GM23338 (cell line): ENCODE measurements at regions not wholly inside any gene's neighbourhood (a gene's known extent, or its start where the extent isn't known, plus 50 kb on each side); places are given as distances from the start of the nearest gene placed in this dataset.

ENCODE experiments used
- ATAC-seq: fragments of 200-7000 bp; cut with Tn5 transposase; 3 replicates; pipeline ENCODE4 v1.9.1; 2020
- DNase-seq: peaks from one replicate; pipeline ENCODE4 v3.0.0-alpha.2; 2015; ENCODE audit warnings: low spot score
- H2AFZ ChIP-seq: fragments of 200-600 bp; sonication (generic); 2 replicates; pipeline ENCODE4 v1.8.0; 2016; ENCODE audit warnings: antibody characterized with exemption, mild to moderate bottlenecking, moderate library complexity
- H3F3A ChIP-seq: fragments of 200-600 bp; sonication (generic); replicated peaks from 2 replicates; pipeline ENCODE4 v1.8.0; 2017; ENCODE audit warnings: antibody characterized with exemption, mixed run types, low read depth
- H3K27ac ChIP-seq: fragments of 200-600 bp; sonication (generic); 2 replicates; pipeline ENCODE4 v1.6.1; 2016; ENCODE audit warnings: low read depth
- H3K27me3 ChIP-seq: fragments of 200-600 bp; sonication (generic); 2 replicates; pipeline ENCODE4 v1.8.0; 2016; ENCODE audit warnings: mild to moderate bottlenecking, mixed run types, moderate library complexity; ENCODE audit not compliant: insufficient read depth
- H3K36me3 ChIP-seq: fragments of 200-600 bp; sonication (generic); 2 replicates; pipeline ENCODE4 v1.8.0; 2016; ENCODE audit warnings: mild to moderate bottlenecking; ENCODE audit not compliant: insufficient read depth
- H3K4me1 ChIP-seq: fragments of 200-600 bp; sonication (generic); 2 replicates; pipeline ENCODE4 v1.8.0; 2016; ENCODE audit warnings: mild to moderate bottlenecking, moderate library complexity; ENCODE audit not compliant: insufficient read depth
- H3K4me2 ChIP-seq: fragments of 200-600 bp; sonication (generic); 2 replicates; pipeline ENCODE4 v1.7.1; 2017; ENCODE audit warnings: mixed run types
- H3K4me3 ChIP-seq: fragments of 200-600 bp; sonication (generic); 2 replicates; pipeline ENCODE4 v1.6.1; 2016; ENCODE audit warnings: mixed run types
- H3K79me2 ChIP-seq: fragments of 200-600 bp; sonication (generic); replicated peaks from 2 replicates; pipeline ENCODE4 v1.8.0; 2017; ENCODE audit warnings: mild to moderate bottlenecking; ENCODE audit not compliant: insufficient read depth
- H3K9me2 ChIP-seq: fragments of 200-600 bp; sonication (generic); 2 replicates; pipeline ENCODE4 v1.8.0; 2017; ENCODE audit not compliant: insufficient read depth
- H4K20me1 ChIP-seq: fragments of 200-600 bp; sonication (generic); replicated peaks from 2 replicates; pipeline ENCODE4 v1.8.0; 2017; ENCODE audit warnings: mild to moderate bottlenecking; ENCODE audit not compliant: insufficient read depth
- H3K27ac Mint-ChIP-seq: 2 replicates; pipeline ENCODE4 v1.8.0; 2020; ENCODE audit warnings: inconsistent platforms, mild to moderate bottlenecking, moderate library complexity, mixed read lengths
- H3K27me3 Mint-ChIP-seq: 3 replicates; pipeline ENCODE4 v1.8.0; 2022; ENCODE audit warnings: low read depth, mild to moderate bottlenecking, moderate library complexity, mixed read lengths, inconsistent platforms; ENCODE audit not compliant: insufficient read depth, poor library complexity
- H3K36me3 Mint-ChIP-seq: 3 replicates; pipeline ENCODE4 v1.8.0; 2021; ENCODE audit warnings: low read depth, mild to moderate bottlenecking, inconsistent platforms, moderate library complexity, mixed read lengths
- H3K4me1 Mint-ChIP-seq: 3 replicates; pipeline ENCODE4 v1.8.0; 2020; ENCODE audit warnings: mild to moderate bottlenecking, inconsistent platforms, mixed read lengths
- H3K4me3 Mint-ChIP-seq: 3 replicates; pipeline ENCODE4 v1.8.0; 2021; ENCODE audit warnings: moderate library complexity, mild to moderate bottlenecking, inconsistent platforms, mixed read lengths
- H3K9me3 Mint-ChIP-seq: 3 replicates; pipeline ENCODE4 v1.8.0; 2020; ENCODE audit warnings: moderate library complexity, mild to moderate bottlenecking, inconsistent platforms, mixed read lengths
- ETS1 ChIP-seq: IDR thresholded peaks from 2 replicates; pipeline ENCODE4 v1.6.1; 2016; ENCODE audit warnings: antibody characterized with exemption
- JUNB ChIP-seq: IDR thresholded peaks from one replicate; pipeline ENCODE4 v1.6.1; 2016; ENCODE audit warnings: antibody characterized with exemption; ENCODE audit not compliant: unreplicated experiment
- NANOG ChIP-seq: IDR thresholded peaks from 2 replicates; pipeline ENCODE4 v1.6.1; 2016; ENCODE audit warnings: antibody characterized with exemption, borderline replicate concordance
- REST ChIP-seq: IDR thresholded peaks from one replicate; pipeline ENCODE4 v1.6.1; 2018; ENCODE audit warnings: antibody characterized with exemption; ENCODE audit not compliant: unreplicated experiment
- ZNF331 ChIP-seq: fragments of 250-450 bp; sonication (Bioruptor Pico); IDR thresholded peaks from 2 replicates; pipeline ENCODE4 v1.5.0; 2020; ENCODE audit warnings: low read depth, mild to moderate bottlenecking, moderate library complexity
- ZNF462 ChIP-seq: fragments of 250-450 bp; sonication (Bioruptor Pico); IDR thresholded peaks from 2 replicates; pipeline ENCODE4 v1.5.0; 2020; ENCODE audit warnings: mild to moderate bottlenecking, moderate library complexity

GRCh38 chr6:77362055-77362454, 101.2 kb downstream of the HTR1B start (continued):
- TF ChIP-seq ZNF462 (CRISPR knock-in tag) (no peak), ZNF331 (no peak), NANOG (no peak)

GRCh38 chr6:77361018-77361417, 102.3 kb downstream of the HTR1B start:
- no peaks in the 10 kb centered on the region for H3F3A ChIP-seq
- no peak overlapping the region for H3K27ac ChIP-seq
- no peak for ATAC-seq
- no peaks in the 10 kb centered on the region for H4K20me1 ChIP-seq
- no peaks in the 10 kb centered on the region for H3K79me2 ChIP-seq
- H2AFZ ChIP-seq = no peak overlapping the region
- H3K36me3 ChIP-seq = no peaks in the 10 kb centered on the region
- peaks cover 15% of the 10 kb centered on the region for H3K36me3 Mint-ChIP-seq
- H3K4me1 Mint-ChIP-seq = peaks cover under 1% of the 10 kb centered on the region; the same call in 2 of the 3 replicates
- no peaks in the 10 kb centered on the region for H3K4me1 ChIP-seq
- no peaks in the 10 kb centered on the region for H3K9me2 ChIP-seq
- H3K27ac Mint-ChIP-seq = no peak overlapping the region
- DNase-seq = no peak
- no peaks in the 10 kb centered on the region for H3K27me3 ChIP-seq
- TF ChIP-seq ZNF331 = no peak
- no peak for TF ChIP-seq ETS1
- TF ChIP-seq JUNB = no peak
- no peak for TF ChIP-seq REST
- H3K9me3 Mint-ChIP-seq = peaks cover 7% of the 10 kb centered on the region
- H3K4me3 ChIP-seq = no peak overlapping the region
- H3K27me3 Mint-ChIP-seq = no peaks in the 10 kb centered on the region
- H3K4me2 ChIP-seq = no peak overlapping the region
- no peak overlapping the region for H3K4me3 Mint-ChIP-seq
